GM19025 (cell line): ENCODE measurements at regions not wholly inside any gene's neighbourhood (a gene's known extent, or its start where the extent isn't known, plus 50 kb on each side); places are given as distances from the start of the nearest gene placed in this dataset.

Source experiments
- ATAC-seq: cut with Tn5 transposase; IDR thresholded peaks from one replicate; pipeline ENCODE4 v1.9.1; 2021; ENCODE audit warnings: mild to moderate bottlenecking, low read depth, moderate library complexity; ENCODE audit not compliant: unreplicated experiment

GRCh38 chr9:119559056-119559455, 189.8 kb upstream of the BRINP1 start:
- ATAC-seq: no peak

- ATAC-seq: peak; percentile 98
Measured at GRCh38 chr9:119556129-119556875, 187.1 kb upstream of the BRINP1 start.

- ATAC-seq: no peak
Measured at GRCh38 chr9:119544492-119544891, 175.3 kb upstream of the BRINP1 start.

- no peak for ATAC-seq
Measured at GRCh38 chr9:119537138-119537537, 167.9 kb upstream of the BRINP1 start.

- no peak for ATAC-seq
Measured at GRCh38 chr9:119533504-119533903, 164.3 kb upstream of the BRINP1 start.

GRCh38 chr9:119526698-119527097, 157.5 kb upstream of the BRINP1 start:
- no peak for ATAC-seq

- ATAC-seq: no peak
Measured at GRCh38 chr9:119523508-119523907, 154.3 kb upstream of the BRINP1 start.

- no peak for ATAC-seq
Measured at GRCh38 chr9:119522381-119522780, 153.1 kb upstream of the BRINP1 start.

- ATAC-seq: no peak
Measured at GRCh38 chr9:119509291-119509905, 140.2 kb upstream of the BRINP1 start.

- no peak for ATAC-seq
Measured at GRCh38 chr9:119501374-119501773, 132.1 kb upstream of the BRINP1 start.

GRCh38 chr9:119500072-119500771, 131.0 kb upstream of the BRINP1 start:
- no peak for ATAC-seq

GRCh38 chr9:119487118-119487827, 118.0 kb upstream of the BRINP1 start:
- ATAC-seq: no peak

- no peak for ATAC-seq
Measured at GRCh38 chr9:119483153-119483552, 113.9 kb upstream of the BRINP1 start.

GRCh38 chr9:119477197-119477596, 108.0 kb upstream of the BRINP1 start:
- ATAC-seq: no peak

GRCh38 chr9:119458068-119458467, 88.8 kb upstream of the BRINP1 start:
- ATAC-seq: no peak

- ATAC-seq: no peak
Measured at GRCh38 chr9:119453980-119454379, 84.7 kb upstream of the BRINP1 start.

- ATAC-seq: no peak
Measured at GRCh38 chr9:119453490-119453911, 84.3 kb upstream of the BRINP1 start.

GRCh38 chr9:119451426-119451825, 82.2 kb upstream of the BRINP1 start:
- no peak for ATAC-seq

GRCh38 chr9:119443179-119443578, 73.9 kb upstream of the BRINP1 start:
- ATAC-seq: no peak

GRCh38 chr9:119441832-119442231, 72.6 kb upstream of the BRINP1 start:
- no peak for ATAC-seq

GRCh38 chr9:119441338-119441737, 72.1 kb upstream of the BRINP1 start:
- ATAC-seq: no peak
